ENCODE measurements at regions not wholly inside any gene's neighbourhood (a gene's known extent, or its start where the extent isn't known, plus 50 kb on each side); places are given as distances from the start of the nearest gene placed in this dataset.

DNA sequence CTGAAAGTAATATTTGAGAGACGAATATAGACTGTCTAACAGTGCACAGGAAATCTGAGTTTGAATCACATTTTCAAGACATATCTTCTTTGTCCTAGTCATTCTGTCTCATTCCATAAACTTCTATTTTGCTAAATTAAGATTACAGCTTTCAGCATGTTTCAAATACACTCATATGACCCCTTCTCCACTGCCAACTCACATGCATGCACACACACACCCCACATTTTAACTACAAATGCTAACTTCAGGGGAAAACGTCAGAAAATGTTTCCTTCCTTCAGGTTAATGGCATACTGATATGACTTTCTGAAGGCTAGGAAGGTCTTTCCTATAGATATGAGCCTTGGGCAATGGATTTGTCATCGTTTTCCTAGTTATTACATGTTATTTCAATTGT is 373.7 kb downstream of the RBM43 start:
- no peak for DNase-seq

DNA sequence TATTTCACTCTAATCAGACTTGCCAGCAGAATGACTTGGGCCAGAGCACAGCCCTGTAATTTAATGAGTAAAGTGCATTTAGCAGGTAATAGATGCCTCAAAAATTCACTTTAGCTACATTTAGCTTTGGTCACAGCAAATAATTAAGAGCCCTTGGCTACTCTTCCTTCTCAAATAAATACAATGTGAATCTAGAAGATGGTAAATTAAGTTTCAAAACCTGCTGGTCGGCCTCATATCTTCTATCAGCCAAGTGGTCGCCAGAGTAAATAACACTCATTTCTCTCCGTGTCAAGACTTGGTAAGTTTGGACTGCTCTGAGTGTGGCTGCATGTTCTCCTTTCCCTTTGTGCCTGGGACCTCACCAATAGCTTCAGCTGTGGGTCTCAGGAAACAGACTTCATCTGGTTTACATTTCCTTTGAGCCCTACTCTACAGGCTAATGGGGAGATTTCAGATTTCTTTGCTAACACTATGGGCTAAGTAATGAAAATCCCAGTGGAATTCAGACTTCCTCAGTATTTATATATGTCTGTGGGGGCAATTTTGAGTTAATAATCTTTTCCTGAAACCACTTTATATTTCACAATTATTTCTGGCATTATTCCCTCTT is 375.8 kb downstream of the RBM43 start:
- no peak for DNase-seq

DNA sequence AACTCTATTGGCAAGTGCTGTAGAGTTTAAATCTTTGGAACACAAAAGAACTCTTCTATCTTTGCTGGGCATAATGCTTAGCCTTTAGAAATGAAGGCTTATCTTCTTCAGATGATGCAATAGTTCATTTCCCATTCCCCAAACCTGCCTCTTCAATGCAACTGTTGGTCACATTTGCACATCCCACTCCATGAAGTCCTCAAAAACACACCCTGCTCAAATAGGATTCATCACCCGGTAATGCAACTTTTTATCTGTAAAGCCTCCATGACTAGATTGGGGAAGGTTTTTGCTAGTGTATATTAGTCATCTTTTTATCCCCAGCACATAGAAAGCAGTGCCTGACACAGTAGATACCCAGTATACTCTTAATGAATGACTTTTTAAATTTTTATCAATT is 376.4 kb downstream of the RBM43 start:
- no peak for DNase-seq

DNA sequence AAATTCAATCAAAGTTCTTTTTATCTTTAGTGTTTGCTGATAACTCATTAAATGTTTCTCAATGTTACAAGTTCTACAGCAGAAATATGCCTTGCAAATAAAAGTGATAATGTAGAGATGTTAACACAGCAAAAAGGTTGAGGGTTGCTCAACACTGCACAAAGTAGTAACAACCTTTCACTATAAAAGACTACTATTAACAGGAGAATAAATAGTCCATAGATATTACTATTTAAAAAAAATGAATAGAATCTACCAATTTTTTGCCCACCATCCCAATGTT is 378.1 kb downstream of the RBM43 start:
- DNase-seq, result no peak

DNA sequence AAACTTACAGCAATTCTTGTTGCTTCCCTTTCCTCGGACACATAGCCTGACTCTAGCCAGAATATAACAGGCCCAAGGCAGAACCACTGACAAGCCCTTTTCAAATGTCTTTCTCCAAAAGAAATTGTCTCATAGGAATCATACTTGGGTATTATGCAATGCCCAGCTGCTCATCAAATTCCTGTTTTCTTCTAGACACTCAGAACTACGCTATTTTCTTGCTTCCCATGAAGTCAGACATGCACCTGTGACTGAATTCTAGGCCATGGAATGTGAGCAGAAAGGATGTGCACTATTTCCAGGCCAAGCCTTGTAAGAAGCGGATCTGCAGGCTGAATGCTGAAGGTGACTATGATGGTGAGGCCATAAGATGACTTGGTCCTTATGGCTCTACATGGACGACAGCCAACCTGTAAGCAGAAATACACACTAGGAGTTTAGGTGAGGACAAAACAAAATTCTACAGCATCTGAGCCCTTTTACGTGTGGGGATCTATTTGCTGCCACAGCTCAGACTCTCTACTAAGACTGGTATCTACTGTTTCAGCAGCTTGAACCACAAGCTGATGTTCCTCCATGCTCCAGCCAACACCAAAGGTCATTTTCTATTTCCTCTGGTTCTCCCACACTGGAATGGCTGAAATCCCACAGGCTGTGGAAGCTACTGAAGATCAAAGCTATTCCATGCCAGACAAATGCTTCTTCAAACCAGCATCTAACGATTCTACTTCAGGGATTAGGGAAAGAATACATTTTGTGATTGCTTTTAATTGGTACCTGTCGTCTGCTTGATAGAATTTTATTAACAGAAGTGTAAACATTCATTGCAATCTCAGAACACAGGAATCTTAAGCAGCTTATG is 378.7 kb downstream of the RBM43 start:
- DNase-seq, result no peak

DNA sequence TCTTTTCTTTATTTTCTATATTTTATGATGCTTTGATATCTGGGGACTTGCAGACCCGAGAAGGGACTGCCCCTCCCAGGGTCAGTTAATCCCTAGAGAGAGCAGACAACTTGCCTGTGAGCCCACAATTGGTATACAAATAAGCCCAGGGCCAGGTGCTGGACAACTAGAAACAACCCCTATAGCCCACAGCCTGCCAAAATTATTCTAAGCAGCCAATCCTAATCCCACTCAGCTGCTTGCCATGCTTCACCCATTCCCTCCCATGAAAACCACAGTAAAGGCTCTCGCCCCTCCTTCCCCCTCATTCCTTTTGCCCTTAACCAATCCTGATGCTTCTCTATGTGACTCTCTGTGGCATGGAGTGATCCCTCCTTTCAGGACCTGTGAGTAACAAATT is 380.7 kb downstream of the RBM43 start:
- no peak for DNase-seq

DNA sequence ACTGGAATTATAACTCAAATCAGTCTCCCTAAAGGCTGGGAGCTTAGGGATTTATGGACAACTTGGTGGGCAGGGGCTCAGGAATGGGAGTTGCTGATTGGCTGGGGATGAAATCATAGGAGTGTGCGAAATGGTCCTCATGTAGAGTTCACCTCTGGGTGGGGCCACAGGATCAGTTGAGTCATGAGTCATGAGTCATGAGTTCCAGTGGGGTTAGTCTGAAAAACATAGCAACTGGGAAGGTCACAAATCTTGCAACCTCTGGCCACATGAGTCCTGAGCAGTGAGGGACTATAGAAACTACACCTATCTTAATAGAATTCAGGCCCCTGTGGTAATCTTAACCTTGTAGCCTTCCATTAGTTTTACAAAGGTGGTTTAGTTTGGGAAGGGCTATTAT is 383.3 kb downstream of the RBM43 start:
- no peak for DNase-seq

DNA sequence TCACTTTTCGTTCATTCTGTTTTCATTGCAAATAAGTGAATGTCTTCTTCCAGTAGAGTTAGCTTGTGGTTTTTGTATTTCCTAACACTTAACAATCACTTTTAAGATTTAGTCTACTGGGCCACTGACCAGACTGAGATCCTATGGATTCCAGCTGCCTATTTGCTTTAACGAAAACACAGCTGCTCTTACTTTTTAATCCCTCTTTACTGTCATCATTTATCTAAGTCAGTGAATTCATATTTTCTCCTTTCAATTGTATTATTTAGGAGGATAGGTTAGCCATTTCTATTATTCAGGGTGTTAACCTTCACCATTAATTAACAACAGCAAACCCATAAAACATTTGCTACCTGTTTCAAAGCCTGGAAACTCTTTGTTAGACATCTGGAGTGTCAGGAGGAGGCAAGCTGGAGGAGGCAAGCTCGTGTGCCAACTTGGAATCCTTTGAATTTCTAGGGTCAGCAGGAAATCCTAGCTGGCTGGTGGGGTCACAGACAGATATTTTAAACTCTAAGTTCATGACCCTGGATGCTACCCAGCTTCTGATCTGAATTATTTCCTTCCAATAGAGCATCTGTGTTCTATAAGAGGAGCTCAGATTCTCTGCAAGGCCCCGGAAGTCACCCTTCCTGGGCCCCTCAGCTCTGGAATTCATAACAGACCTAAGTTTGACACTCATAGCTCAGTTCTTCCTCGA is 385.3 kb downstream of the RBM43 start:
- no peak for DNase-seq

DNA sequence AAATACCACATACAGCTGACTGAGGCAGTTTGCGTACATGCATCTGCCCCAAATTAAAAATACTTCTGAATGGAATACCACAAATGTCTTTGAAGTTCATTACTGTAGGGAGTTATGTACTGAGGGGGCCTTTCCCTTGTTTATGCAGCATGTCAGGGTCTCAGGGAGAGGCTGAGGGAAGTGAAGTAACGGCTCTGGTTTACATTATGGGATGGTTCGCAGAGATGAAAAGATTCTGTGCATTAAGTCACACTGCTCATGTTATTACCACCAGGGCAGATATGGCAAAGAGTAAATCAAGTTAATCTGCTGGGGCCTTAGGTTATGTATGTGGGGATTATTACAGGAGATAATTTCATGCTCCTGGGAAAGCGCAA is 385.9 kb upstream of the RND3 start:
- DNase-seq, result no peak

DNA sequence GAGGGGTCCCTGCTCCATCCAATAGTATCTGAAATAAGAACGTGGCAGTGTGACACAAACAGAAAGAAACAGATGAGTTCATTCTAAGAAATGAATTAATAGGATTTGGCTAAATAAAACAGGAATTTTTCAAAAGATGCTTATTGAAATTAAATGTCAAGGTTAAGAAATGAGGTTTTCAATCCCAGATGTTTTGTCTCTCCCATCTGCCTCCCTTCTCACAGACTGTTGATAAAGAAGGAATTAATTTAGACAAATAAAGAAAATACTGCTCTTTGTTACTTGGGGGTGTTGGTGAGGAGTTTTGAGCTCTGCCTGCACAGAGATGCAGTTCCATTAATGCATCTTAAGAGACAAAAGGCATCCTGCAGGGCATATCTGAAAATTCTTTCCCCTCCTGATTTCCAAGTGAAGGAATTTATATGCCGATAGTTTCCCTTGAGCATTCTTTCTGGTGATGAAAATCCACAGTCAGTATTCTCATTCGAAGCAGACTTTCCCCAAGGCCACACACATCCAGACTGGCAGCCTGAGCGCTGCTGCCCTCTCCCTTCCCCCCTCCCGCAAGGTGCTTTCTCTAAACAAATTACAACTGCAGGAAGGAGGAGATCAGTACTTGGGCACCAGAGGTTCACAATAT is 385.4 kb upstream of the RND3 start:
- no peak for DNase-seq

DNA sequence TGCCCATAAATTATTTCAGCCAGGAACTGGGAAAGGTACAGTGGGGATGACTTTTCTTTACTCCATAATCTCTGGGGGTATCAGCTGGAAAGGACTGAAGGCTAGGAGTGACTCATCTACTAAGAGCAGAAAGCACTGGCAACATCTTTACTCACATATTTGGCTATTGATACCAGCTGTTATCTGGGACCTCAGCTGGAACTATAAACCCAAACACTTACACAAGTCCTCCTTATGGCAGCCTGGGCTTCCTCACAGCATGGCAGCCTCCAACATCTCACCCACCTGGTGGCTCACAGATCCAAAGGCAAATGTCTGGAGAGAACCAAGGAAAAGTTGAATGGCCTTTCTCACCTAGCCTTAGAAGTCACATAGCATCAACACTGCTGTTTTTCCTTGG is 379.0 kb upstream of the RND3 start:
- no peak for DNase-seq

DNA sequence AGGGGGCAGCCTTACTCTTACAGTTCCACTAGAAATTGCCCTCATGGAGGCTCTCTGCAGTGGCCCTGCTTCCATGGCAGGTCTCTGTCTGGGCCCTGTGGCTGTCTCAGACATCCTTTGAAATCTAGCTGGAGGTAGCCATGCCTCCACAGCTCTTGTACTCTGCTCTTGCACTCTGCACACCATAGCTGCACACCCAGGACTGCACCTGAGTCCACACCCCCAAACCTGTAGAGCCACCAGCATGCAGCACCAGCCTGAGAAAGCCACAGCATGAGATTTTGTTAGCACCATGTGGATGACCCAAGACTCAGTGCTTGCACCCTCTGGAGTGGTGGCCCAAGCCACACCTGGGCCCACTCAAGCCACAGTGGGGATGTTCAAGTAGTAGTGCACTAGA is 376.2 kb upstream of the RND3 start:
- no peak for DNase-seq

DNA sequence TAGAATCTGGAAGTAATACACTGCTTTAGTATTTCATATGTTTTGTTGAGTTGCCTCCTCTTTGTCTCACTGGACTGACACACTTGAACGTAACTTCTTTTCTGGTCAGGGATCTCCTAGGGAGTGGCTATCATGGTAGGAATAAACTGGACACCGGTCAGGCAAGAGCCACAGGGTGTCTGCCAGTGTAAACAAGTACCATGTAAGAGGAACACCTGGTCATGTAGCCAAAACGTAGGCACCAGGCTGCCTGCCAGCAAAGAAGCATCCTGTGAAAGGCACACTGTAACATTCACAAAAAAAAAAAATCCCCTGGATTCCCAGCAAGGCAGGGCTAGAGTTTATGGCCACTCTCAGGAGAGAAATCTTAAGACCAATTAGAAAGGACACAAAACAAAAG is 372.8 kb upstream of the RND3 start:
- no peak for DNase-seq

DNA sequence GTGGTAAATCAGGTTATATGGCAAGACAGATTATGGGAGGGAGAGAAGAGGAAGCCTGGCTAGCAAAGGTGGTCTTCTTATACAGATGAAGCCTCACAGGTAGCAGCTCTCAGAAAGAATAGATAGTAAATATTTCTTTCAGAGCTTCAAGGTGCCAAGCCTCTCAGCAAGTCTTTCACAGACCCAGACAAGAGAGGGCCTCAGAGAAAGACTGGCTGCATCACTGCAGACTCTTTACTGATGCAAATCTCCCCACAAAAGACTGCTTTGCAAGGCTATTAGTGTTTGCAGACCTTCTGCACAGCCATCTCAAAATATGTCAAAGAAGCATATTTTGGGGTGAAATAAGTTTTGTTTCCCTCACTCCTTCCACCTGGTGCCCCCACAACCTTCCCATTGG is 372.4 kb upstream of the RND3 start:
- no peak for DNase-seq

DNA sequence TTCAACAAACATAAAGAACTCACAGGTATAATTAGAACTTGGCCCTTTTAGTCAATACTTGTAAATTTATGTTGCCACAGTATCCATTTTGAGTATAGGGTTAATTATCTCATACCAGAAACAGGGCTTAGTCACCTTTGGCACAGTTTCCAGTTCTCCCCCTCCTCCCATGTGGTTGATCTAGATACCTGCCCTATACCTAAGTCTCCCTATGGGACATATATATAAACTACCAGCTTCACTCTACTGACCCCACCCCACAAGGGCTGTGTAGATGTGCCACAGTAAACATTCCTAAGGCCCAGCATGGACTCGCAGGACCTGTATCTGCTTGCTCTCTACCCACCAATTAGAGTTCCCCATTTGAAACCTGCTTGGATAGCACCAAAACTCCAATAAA is 371.7 kb upstream of the RND3 start:
- no peak for DNase-seq

DNA sequence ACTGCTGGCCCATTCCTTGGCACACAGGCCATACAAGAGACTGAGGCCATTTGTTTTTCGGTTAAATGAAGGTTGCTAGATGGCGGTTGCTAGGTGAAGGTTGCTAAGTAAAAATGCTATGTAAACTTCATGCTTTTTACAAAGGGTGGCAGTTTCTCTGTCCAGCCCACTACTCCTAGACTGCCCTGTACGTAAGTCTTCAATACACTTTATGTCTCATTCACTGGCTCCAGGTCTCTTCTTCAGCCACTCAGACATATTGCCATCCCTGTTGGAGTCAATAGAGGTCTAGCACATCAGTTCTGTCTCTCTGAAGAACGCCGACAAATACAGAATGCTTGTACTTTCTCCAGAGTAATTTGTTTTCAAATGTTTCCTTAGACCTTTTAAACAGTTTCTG is 370.9 kb upstream of the RND3 start:
- DNase-seq, result no peak

DNA sequence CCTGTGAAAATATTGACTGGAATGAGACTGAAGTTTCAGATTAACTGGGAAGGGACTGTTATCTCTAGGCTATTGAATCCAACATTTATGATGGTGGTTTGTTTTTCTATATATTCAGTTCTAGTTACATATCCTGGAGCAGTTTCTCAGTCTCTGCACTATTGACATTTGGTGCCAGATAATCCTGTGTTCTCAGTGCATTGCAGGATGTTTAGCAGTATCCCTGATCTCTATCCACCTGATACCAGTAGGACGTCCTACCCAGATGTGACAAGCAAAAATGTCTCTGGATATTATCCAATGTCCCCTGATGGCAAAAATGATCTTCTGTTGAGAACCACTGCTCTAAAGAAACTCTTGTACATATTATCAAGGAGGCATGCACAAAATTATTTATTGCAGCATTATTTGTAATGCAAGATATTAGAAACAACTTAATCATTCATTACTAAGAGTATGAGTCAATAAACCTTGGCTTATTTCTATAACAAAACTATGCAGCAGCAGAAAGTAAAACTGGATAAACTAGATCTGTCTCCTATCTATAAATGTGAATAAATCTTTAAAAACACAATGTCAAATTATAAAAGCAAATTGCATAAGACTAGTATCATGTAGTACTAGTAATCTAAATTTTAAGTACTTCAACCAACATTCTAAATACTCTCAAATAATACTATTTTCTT is 369.3 kb upstream of the RND3 start:
- DNase-seq, result no peak

DNA sequence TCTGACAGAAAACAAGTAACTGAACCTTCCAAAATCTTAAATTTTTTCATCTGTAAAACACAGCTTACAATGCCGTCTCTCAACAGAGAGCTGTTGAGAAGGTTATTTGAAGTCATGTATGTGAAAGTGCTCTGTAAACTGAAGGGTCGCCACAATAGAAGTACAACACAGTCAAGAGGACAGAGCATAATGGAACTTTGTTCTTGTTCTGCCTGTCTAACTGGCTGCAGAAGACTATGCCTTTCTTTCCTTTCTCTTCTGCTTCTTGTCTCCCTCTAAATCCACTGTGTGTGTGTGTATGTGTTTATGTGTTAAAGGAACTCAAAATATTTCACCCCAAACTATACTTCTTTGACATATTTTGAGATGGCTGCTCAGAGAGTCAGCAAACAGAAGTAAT is 365.8 kb upstream of the RND3 start:
- no peak for DNase-seq

DNA sequence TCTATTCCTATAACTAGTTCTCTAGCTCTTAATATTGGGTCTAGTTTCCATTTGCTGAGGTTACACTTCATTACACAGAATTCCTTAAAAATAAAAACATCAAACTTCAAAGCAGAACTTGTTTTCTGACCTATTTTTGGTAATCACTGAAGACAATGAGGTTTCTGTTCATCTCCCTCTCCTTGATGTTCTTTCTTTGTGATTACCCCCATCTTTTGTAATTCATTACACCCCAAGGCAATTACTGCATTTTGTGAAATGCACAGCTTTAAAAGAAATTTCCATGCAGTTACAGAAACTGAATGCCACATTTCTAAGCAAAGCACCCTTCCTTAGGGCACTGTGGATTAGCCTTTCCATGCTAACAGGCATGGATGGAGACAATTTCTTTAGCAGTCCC is 363.2 kb upstream of the RND3 start:
- DNase-seq, result no peak

DNA sequence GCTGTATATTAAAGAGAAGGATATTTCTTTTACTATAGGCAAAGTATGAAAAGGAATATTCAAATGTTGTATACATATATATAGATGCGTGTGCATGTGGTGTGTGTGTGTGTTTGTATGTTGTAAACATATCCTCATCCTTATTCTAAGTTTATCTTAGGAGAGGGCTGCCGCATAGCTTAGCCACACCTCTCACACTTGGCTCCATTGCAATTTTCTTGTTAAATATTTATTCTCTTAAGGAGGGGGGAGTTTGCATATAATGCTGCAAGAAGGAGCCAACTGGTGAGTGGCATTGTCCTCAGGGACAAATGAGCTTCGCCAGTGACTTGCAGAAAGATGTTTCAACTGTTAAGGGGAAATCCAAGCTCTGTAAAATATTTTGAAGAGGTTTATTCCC is 360.1 kb upstream of the RND3 start:
- no peak for DNase-seq

DNA sequence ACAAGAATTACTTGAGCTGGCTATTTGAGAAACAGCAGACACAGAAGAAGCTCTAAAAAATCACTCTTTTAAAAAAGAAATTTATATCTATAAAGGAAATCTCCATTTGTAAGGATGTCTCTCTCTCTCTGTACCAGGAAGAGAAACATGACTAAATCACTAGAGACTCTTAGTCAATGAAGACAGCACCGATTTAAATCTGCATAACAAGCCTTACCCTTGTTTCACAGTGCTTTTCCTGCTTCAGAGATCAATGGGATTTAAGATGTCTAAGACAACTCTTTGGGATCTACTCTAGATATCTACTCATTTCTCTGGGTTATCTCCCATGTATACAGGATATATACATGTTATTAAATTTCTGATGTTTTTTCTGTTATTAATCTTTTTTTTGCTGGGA is 359.2 kb upstream of the RND3 start:
- no peak for DNase-seq

DNA sequence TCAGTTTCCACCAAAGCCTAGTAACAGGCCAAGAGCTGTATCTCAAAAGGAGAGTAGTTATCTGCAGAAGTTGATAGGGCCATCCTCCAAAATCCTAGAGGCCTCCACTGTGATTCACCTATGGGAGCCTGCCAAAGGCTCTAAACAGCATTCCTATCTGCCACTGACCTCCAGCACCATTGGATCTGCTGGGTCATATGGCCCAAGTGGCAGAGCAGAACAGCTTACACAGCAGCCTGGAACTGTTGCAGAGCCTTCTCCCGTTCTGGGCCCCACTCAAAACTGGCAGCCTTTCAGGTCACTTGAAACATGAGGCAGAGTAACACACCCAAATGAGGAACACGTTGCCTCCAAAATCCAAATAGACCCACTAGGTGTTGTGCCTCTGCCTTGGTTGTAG is 345.2 kb upstream of the RND3 start:
- no peak for DNase-seq

DNA sequence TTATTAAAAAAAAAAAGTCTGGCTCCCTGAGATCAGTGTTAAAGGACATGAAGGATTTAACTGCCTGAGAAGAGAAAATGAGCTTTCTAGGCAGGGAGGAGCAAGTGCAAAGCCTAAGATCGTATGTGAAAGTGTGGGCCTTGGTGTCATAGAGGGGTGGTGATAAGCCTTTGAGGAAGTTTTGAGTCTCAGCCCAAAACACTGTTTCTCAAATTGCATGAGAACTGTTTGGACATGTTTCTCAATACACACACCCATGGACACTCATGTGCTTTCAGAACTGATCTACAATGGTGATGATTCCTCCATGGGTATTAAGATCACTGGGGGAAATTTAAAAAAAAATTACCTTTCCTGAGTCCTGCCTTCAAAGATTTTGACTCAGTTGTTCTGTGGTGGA is 336.7 kb upstream of the RND3 start:
- DNase-seq, result no peak

DNA sequence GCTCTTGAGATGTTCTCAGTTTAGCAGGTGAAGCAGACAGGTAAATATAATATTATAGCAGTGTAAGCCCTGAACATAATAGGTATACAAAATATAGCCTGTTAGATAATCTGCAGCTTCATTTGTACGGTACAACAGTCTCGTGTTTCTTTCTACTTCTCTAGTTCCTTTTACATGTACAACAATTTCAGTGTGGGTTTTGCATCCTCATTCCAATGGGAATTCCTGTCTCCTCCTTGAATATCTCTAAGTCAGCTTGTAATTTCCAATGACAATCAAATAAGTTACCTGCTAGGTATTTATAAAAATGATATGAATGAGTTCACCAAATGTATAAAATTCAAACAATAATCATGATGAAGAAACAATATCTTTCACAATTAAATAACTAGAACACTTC is 330.0 kb upstream of the RND3 start:
- DNase-seq, result no peak
